ENCODE measurements at regions not wholly inside any gene's neighbourhood (a gene's known extent, or its start where the extent isn't known, plus 50 kb on each side); places are given as distances from the start of the nearest gene placed in this dataset.
"Not testable (repeated sequence)": the region's sequence is repeated elsewhere in the genome, so short reads cannot be mapped to it uniquely, and the experiment has no call there.

DNA sequence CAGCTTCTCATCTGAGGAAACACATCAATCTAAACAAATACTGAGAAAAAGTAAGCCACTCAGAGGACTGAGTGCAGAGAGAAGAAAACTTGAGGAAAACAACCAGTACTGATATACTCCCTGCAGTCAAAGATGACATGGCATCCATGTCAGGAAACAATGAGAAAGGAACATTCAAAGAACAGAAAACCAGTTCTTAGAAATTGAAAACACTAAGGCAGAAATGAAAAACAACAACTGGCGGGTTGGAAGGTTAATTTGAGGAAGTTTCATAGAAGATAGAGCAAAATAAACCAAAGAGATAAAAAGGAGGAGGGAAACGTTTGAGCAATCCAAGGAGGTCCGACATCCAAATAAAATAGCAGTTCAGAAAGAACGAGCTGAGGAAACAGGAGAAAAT, 475.2 kb downstream of the HINT1 start:
- Histone ChIP-seq H3K4me1 (ENCODE audit: control insufficient read depth, insufficient read depth, low read length) (no peaks in the 10 kb centered on the region), H3K36me3 (ENCODE audit: control insufficient read depth, insufficient read depth, low read length) (no peaks in the 10 kb centered on the region), H3K9me3 (ENCODE audit: control insufficient read depth, low read length) (no peaks in the 10 kb centered on the region), H3K27me3 (ENCODE audit: control insufficient read depth, insufficient read depth, low read length) (no peaks in the 10 kb centered on the region), H3K4me3 (ENCODE audit: low read length) (no peak overlapping the region), H3K9ac (ENCODE audit: low read length) (no peak overlapping the region)

DNA sequence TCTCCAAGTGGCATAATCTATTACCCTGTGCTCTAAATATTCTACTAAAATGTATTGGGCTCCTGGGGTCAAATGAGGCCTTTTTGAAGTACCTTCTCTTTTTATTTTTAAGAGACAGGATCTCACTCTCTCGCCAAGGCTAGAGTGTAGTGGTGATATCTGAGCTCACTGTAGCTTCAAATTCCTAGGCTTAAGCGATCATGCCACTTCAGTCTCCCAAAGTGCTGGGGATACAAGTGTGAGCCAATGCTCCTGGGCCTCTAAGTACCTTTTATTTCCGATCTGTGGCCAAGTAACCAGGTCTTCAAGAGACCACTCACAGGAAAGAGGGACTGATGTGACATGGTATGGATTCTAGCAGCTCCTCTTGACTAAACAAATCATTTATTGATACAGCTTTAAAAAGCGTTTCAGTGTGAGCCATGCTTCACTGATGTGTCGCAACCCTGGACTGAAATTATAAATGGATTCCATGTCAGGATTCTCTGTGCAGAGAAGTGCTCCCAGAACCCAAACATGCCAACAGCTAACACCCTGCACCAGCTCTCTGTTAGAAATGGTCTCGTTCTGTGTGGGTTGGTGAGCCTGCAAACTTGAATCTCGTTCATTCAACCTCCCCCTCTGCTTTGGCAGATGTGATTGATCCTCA, 477.8 kb downstream of the HINT1 start:
- H3K9ac ChIP-seq (ENCODE audit: low read length) = no peak overlapping the region
- H3K36me3 ChIP-seq (ENCODE audit: control insufficient read depth, insufficient read depth, low read length) = no peaks in the 10 kb centered on the region
- H3K27me3 ChIP-seq (ENCODE audit: control insufficient read depth, insufficient read depth, low read length) = no peaks in the 10 kb centered on the region
- H3K4me3 ChIP-seq (ENCODE audit: low read length) = no peak overlapping the region
- H3K9me3 ChIP-seq (ENCODE audit: control insufficient read depth, low read length) = no peaks in the 10 kb centered on the region
- H3K4me1 ChIP-seq (ENCODE audit: control insufficient read depth, insufficient read depth, low read length) = no peaks in the 10 kb centered on the region

DNA sequence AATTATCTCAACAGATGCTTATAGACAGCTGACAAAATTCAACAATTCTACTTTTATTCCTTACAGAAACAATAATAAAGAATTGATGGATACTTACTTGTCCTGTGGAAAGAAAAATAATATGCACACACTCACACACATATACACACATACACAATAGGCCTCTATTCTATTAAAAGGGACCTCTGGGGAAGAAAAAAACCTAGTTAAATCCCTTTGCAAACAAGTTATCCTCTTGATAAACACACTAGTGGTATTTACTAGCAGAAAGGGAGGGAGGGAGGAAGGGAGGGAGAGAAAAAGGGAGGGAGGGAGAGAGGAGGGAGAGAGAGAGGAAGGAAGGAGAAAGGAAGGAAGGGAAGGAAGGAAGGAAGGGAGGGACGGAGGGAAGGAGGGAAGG, 486.4 kb downstream of the HINT1 start:
- Histone ChIP-seq H3K27me3 (ENCODE audit: control insufficient read depth, insufficient read depth, low read length) (no peaks in the 10 kb centered on the region), H3K9me3 (ENCODE audit: control insufficient read depth, low read length) (no peaks in the 10 kb centered on the region), H3K36me3 (ENCODE audit: control insufficient read depth, insufficient read depth, low read length) (no peaks in the 10 kb centered on the region), H3K4me3 (ENCODE audit: low read length) (no peak overlapping the region), H3K9ac (ENCODE audit: low read length) (no peak overlapping the region), H3K4me1 (ENCODE audit: control insufficient read depth, insufficient read depth, low read length) (no peaks in the 10 kb centered on the region)

DNA sequence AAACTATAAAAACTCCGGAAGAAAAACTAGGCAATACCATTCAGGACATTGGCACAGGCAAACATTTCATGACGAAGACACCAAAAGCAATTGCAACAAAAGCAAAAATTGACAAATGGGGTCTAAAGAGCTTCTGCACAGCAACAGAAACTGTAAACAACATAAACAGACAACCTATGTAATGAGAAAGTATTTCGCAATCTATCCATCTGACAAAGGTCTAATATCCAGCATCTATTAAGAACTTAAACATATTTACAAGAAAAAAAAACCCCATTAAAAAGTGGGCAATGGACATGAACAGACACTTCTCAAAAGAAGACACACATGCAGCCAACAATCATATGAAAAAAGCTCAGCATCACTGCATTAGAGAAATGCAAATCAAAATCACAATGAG, 498.6 kb downstream of the HINT1 start:
- no peaks in the 10 kb centered on the region for H3K4me1 ChIP-seq (ENCODE audit: control insufficient read depth, insufficient read depth, low read length)
- H3K9me3 ChIP-seq (ENCODE audit: control insufficient read depth, low read length) = no peaks in the 10 kb centered on the region
- H3K4me3 ChIP-seq (ENCODE audit: low read length) = no peak overlapping the region
- no peaks in the 10 kb centered on the region for H3K27me3 ChIP-seq (ENCODE audit: control insufficient read depth, insufficient read depth, low read length)
- no peaks in the 10 kb centered on the region for H3K36me3 ChIP-seq (ENCODE audit: control insufficient read depth, insufficient read depth, low read length)
- no peak overlapping the region for H3K9ac ChIP-seq (ENCODE audit: low read length)

DNA sequence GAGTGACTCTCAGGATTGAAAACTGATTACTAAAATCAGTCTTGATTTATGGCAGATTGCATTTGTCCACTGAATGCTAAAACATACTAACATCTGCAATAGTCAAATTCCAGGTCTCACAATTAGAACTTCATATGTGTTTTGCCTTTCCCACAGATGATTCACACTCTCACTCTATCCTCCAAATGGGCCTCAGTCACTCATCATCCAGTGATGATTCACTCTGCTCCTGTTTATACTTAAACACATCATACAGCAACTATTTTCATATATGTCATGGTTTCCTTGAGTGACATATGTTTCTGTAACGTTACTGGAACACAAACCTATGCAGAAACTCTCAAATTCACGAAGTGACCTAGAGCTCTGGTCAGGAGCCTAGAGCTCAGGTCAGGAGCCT, 512.9 kb downstream of the HINT1 start:
- H3K4me1 ChIP-seq (ENCODE audit: control insufficient read depth, insufficient read depth, low read length) = no peaks in the 10 kb centered on the region

DNA sequence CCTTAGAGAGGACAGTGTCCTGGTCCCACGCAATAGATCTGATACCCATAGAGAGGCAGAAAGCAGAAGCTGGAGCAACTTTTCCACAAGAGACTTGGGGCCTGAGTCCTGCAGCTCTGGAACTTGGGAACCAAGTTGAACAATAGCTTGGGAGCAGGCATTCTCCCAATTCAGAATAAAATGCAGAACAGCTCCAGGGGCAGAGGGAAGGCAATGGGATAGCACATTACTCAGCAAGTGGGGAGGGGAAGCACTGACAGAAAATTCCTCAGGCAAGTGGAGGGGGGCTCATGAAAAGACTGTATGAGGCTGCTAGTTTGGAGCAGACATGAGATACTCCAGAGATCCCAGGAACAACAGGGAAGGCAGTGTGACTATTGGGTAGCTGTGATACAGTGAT, 513.6 kb downstream of the HINT1 start:
- no peak overlapping the region for H3K9ac ChIP-seq (ENCODE audit: low read length)
- no peaks in the 10 kb centered on the region for H3K36me3 ChIP-seq (ENCODE audit: control insufficient read depth, insufficient read depth, low read length)
- H3K4me1 ChIP-seq (ENCODE audit: control insufficient read depth, insufficient read depth, low read length) = no peaks in the 10 kb centered on the region
- no peaks in the 10 kb centered on the region for H3K9me3 ChIP-seq (ENCODE audit: control insufficient read depth, low read length)
- H3K27me3 ChIP-seq (ENCODE audit: control insufficient read depth, insufficient read depth, low read length) = no peaks in the 10 kb centered on the region
- no peak overlapping the region for H3K4me3 ChIP-seq (ENCODE audit: low read length)

More for the DNA sequence above, 512.9 kb downstream of the HINT1 start:
- Histone ChIP-seq H3K36me3 (ENCODE audit: control insufficient read depth, insufficient read depth, low read length) (no peaks in the 10 kb centered on the region), H3K27me3 (ENCODE audit: control insufficient read depth, insufficient read depth, low read length) (no peaks in the 10 kb centered on the region), H3K4me3 (ENCODE audit: low read length) (no peak overlapping the region), H3K9ac (ENCODE audit: low read length) (no peak overlapping the region), H3K9me3 (ENCODE audit: control insufficient read depth, low read length) (no peaks in the 10 kb centered on the region)

DNA sequence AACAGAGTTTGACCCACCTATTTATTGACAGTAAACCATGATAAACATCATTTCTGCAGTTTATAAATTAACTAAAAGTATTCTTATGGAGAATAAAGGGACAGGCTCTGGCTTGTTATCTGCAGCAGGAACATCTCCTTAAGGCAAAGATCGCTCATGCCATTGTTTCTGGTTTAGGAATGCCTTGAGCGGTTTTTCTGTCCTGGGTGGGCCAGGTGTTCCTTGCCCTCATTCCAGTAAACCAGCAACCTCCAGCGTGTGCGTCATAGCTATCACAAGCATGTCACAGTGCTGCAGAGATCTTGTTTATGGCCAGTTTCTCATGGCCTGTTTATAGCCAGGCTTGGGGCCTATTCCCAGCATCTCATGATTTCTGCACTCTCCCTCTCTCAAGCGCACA, 521.7 kb downstream of the HINT1 start:
- Histone ChIP-seq H3K9me3 (ENCODE audit: control insufficient read depth, low read length) (no peaks in the 10 kb centered on the region), H3K4me1 (ENCODE audit: control insufficient read depth, insufficient read depth, low read length) (no peaks in the 10 kb centered on the region), H3K36me3 (ENCODE audit: control insufficient read depth, insufficient read depth, low read length) (no peaks in the 10 kb centered on the region), H3K4me3 (ENCODE audit: low read length) (no peak overlapping the region), H3K27me3 (ENCODE audit: control insufficient read depth, insufficient read depth, low read length) (no peaks in the 10 kb centered on the region), H3K9ac (ENCODE audit: low read length) (no peak overlapping the region)

DNA sequence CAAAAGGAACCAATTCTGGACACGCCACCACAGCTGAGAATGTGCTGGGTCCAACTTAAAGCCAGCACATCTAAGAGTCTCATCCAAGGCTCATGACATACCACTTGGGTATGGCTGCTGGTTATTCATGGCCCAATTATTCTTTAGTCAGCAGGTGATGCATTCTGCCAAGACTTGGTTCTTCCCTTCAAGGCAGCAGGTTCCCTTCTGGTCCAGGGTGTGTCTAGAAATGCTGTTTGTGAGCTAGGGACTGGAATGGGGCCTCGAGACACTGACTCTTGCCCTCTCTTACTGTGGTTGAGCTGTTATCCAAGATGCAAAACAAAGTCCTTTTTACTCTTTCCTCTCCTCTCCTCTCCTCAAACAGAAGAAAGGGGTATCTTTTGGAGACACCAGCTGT, 522.6 kb downstream of the HINT1 start:
- no peaks in the 10 kb centered on the region for H3K9me3 ChIP-seq (ENCODE audit: control insufficient read depth, low read length)
- H3K36me3 ChIP-seq (ENCODE audit: control insufficient read depth, insufficient read depth, low read length) = no peaks in the 10 kb centered on the region
- H3K27me3 ChIP-seq (ENCODE audit: control insufficient read depth, insufficient read depth, low read length) = no peaks in the 10 kb centered on the region
- no peaks in the 10 kb centered on the region for H3K4me1 ChIP-seq (ENCODE audit: control insufficient read depth, insufficient read depth, low read length)
- no peak overlapping the region for H3K4me3 ChIP-seq (ENCODE audit: low read length)
- H3K9ac ChIP-seq (ENCODE audit: low read length) = no peak overlapping the region

DNA sequence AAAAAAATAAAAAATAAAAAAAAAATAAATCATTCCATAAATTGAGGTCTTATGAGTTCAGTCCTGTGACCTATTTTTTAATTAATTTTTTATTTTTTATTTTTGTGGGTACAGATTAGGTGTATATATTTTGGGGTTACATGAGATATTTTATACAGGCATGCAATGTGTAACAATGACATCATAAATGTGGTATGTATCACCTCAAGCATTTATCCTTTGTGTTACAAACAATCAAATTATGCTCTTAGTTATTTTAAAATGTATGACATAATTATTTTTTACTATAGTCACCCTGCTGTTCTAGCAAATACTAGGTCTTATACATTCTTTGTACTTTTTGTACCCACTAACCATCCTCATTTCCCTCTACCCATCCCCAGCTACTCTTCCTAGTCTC, 537.9 kb downstream of the HINT1 start:
- no peaks in the 10 kb centered on the region for H3K27me3 ChIP-seq (ENCODE audit: control insufficient read depth, insufficient read depth, low read length)

DNA sequence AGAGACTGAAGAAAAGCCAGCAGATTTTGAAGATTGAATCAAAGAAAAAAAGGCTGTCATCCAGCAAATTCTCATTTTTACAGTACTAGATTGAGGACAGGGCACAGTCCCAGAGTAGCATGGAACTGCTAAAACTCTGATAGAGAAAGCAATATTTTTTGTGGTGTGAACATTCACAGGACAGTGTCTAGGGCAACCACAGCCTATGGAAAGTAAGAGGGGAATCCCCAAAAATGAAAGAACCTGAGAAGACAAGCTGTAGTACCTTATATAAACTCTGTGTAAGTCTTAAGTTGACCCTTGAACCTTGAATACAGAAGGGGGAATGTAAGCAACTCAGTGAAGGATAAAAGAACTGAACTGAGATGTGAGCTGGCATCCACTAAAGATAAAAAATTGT, 540.3 kb downstream of the HINT1 start:
- no peaks in the 10 kb centered on the region for H3K36me3 ChIP-seq (ENCODE audit: control insufficient read depth, insufficient read depth, low read length)
- no peaks in the 10 kb centered on the region for H3K27me3 ChIP-seq (ENCODE audit: control insufficient read depth, insufficient read depth, low read length)
- no peaks in the 10 kb centered on the region for H3K4me1 ChIP-seq (ENCODE audit: control insufficient read depth, insufficient read depth, low read length)
- no peak overlapping the region for H3K9ac ChIP-seq (ENCODE audit: low read length)
- H3K9me3 ChIP-seq (ENCODE audit: control insufficient read depth, low read length) = no peaks in the 10 kb centered on the region
- H3K4me3 ChIP-seq (ENCODE audit: low read length) = no peak overlapping the region

More for the DNA sequence above, 537.9 kb downstream of the HINT1 start:
- Histone ChIP-seq H3K36me3 (ENCODE audit: control insufficient read depth, insufficient read depth, low read length) (no peaks in the 10 kb centered on the region), H3K9me3 (ENCODE audit: control insufficient read depth, low read length) (no peaks in the 10 kb centered on the region), H3K4me1 (ENCODE audit: control insufficient read depth, insufficient read depth, low read length) (no peaks in the 10 kb centered on the region), H3K4me3 (ENCODE audit: low read length) (no peak overlapping the region), H3K9ac (ENCODE audit: low read length) (no peak overlapping the region)

DNA sequence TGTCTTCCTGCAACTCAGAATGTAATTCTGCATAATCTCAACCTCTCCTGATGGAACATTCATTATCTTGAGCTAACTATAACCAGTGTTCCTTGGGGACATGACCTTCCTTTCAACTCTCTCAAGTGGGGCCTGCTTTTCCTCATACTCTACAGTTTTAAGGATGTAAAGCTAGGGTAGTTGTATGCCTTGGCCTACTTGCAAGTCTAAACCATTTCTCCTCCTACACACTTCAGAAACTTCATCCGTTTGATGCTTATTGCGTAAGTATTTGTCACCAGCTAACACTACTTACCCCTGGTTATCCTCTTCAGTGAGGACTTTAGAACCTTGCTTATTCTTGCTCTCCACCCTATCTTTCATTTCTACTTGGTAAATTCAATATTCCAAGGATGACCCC, 548.9 kb downstream of the HINT1 start:
- H3K27me3 ChIP-seq (ENCODE audit: control insufficient read depth, insufficient read depth, low read length) = no peaks in the 10 kb centered on the region

DNA sequence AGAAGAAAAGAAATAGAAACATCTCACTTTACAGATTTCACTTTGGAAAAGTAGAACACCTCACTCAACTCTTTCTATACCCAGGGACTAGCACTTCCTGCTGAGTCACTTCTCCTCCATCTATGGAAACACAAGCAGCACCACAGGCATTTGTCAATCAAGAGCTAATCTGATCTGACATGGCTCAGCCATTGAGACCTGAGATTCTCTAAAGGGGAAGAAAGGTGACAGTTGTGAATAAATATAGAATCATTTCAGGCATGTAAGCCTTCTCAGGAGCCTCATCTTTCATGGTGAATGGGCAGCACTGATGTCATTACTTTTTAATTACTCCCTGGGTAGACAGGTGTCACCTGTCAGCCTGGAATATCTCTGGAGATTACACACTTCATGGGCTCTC, 559.8 kb downstream of the HINT1 start:
- Histone ChIP-seq H3K9me3 (ENCODE audit: control insufficient read depth, low read length) (no peaks in the 10 kb centered on the region), H3K36me3 (ENCODE audit: control insufficient read depth, insufficient read depth, low read length) (no peaks in the 10 kb centered on the region), H3K9ac (ENCODE audit: low read length) (no peak overlapping the region), H3K27me3 (ENCODE audit: control insufficient read depth, insufficient read depth, low read length) (no peaks in the 10 kb centered on the region), H3K4me1 (ENCODE audit: control insufficient read depth, insufficient read depth, low read length) (no peaks in the 10 kb centered on the region), H3K4me3 (ENCODE audit: low read length) (no peak overlapping the region)

More for the DNA sequence above, 548.9 kb downstream of the HINT1 start:
- no peaks in the 10 kb centered on the region for H3K4me1 ChIP-seq (ENCODE audit: control insufficient read depth, insufficient read depth, low read length)
- H3K9me3 ChIP-seq (ENCODE audit: control insufficient read depth, low read length) = no peaks in the 10 kb centered on the region
- no peak overlapping the region for H3K9ac ChIP-seq (ENCODE audit: low read length)
- H3K36me3 ChIP-seq (ENCODE audit: control insufficient read depth, insufficient read depth, low read length) = no peaks in the 10 kb centered on the region
- no peak overlapping the region for H3K4me3 ChIP-seq (ENCODE audit: low read length)

DNA sequence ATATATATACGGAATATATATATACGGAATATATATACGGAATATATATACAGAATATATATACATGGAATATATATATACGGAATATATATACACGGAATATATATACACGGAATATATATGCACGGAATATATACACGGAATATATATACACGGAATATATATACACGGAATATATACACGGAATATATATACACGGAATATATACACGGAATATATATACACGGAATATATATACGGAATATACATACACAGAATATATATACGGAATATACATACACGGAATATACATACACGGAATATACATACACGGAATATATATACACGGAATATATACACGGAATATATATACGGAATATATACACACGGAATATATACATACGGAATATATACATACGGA, 568.4 kb downstream of the HINT1 start:
- H3K9ac ChIP-seq (ENCODE audit: low read length); H3K4me1 ChIP-seq (ENCODE audit: control insufficient read depth, insufficient read depth, low read length); H3K9me3 ChIP-seq (ENCODE audit: control insufficient read depth, low read length); H3K36me3 ChIP-seq (ENCODE audit: control insufficient read depth, insufficient read depth, low read length); H3K4me3 ChIP-seq (ENCODE audit: low read length); H3K27me3 ChIP-seq (ENCODE audit: control insufficient read depth, insufficient read depth, low read length): not testable (repeated sequence)

Data from mucosa of stomach (tissue), 1 donor.